Right kidney (tissue), 1 donor: ENCODE measurements at regions not wholly inside any gene's neighbourhood (a gene's known extent, or its start where the extent isn't known, plus 50 kb on each side); places are given as distances from the start of the nearest gene placed in this dataset.
"Not testable (repeated sequence)": the region's sequence is repeated elsewhere in the genome, so short reads cannot be mapped to it uniquely, and the experiment has no call there.

ENCODE experiments used
- DNase-seq: peaks from one replicate; pipeline ENCODE4 v3.0.0-alpha.2; 2016

GRCh38 chr5:101174981-101175380, 271.9 kb upstream of the ST8SIA4 start:
- DNase-seq, result no peak

GRCh38 chr5:101163088-101163487, 260.0 kb upstream of the ST8SIA4 start:
- no peak for DNase-seq

- no peak for DNase-seq
These were observed 256.9 kb upstream of the ST8SIA4 start for GRCh38 chr5:101160002-101160401.

- no peak for DNase-seq
These were observed 255.9 kb upstream of the ST8SIA4 start for GRCh38 chr5:101159006-101159405.

GRCh38 chr5:101153526-101153925, 250.4 kb upstream of the ST8SIA4 start:
- no peak for DNase-seq

- DNase-seq, result no peak
These were observed 240.4 kb upstream of the ST8SIA4 start for GRCh38 chr5:101143526-101143925.

GRCh38 chr5:101142102-101142501, 239.0 kb upstream of the ST8SIA4 start:
- DNase-seq, result no peak

GRCh38 chr5:101136454-101136853, 233.4 kb upstream of the ST8SIA4 start:
- DNase-seq, result no peak

- DNase-seq, result no peak
These were observed 220.3 kb upstream of the ST8SIA4 start for GRCh38 chr5:101123363-101123762.

GRCh38 chr5:101112645-101113044, 209.6 kb upstream of the ST8SIA4 start:
- DNase-seq, result no peak

GRCh38 chr5:101103874-101104273, 200.8 kb upstream of the ST8SIA4 start:
- no peak for DNase-seq

GRCh38 chr5:101102506-101102905, 199.4 kb upstream of the ST8SIA4 start:
- no peak for DNase-seq

- no peak for DNase-seq
These were observed 188.8 kb upstream of the ST8SIA4 start for GRCh38 chr5:101091902-101092301.

- DNase-seq, result no peak
These were observed 181.3 kb upstream of the ST8SIA4 start for GRCh38 chr5:101084353-101084752.

- no peak for DNase-seq
These were observed 177.6 kb upstream of the ST8SIA4 start for GRCh38 chr5:101080462-101081240.

- DNase-seq, result no peak
These were observed 165.2 kb upstream of the ST8SIA4 start for GRCh38 chr5:101068298-101068697.

GRCh38 chr5:101067429-101067828, 164.3 kb upstream of the ST8SIA4 start:
- DNase-seq, result no peak

- DNase-seq, result no peak
These were observed 159.8 kb upstream of the ST8SIA4 start for GRCh38 chr5:101062902-101063301.

GRCh38 chr5:101047181-101047580, 144.1 kb upstream of the ST8SIA4 start:
- no peak for DNase-seq

- no peak for DNase-seq
These were observed 142.6 kb upstream of the ST8SIA4 start for GRCh38 chr5:101045689-101046088.

- not testable (repeated sequence) for DNase-seq
These were observed 136.9 kb upstream of the ST8SIA4 start for GRCh38 chr5:101040002-101040401.

- DNase-seq, result no peak
These were observed 133.7 kb upstream of the ST8SIA4 start for GRCh38 chr5:101036778-101037177.

GRCh38 chr5:101035425-101035824, 132.3 kb upstream of the ST8SIA4 start:
- DNase-seq, result no peak

GRCh38 chr5:101024299-101024698, 121.2 kb upstream of the ST8SIA4 start:
- no peak for DNase-seq

GRCh38 chr5:101018299-101018698, 115.2 kb upstream of the ST8SIA4 start:
- no peak for DNase-seq
